IPS DF 6.9 (cell line): ENCODE measurements at regions not wholly inside any gene's neighbourhood (a gene's known extent, or its start where the extent isn't known, plus 50 kb on each side); places are given as distances from the start of the nearest gene placed in this dataset.

Source experiments
- DNase-seq: peaks from one replicate; pipeline ENCODE4 v3.0.0-alpha.2; 2013; ENCODE audit warnings: low read depth, low spot score
- H3K27ac ChIP-seq: one replicate; pipeline ENCODE4 v1.5.1; 2013; ENCODE audit warnings: low read length, control low read depth
- H3K27me3 ChIP-seq: 2 replicates; pipeline ENCODE4 v1.6.1; 2013; ENCODE audit warnings: mild to moderate bottlenecking, low read length; ENCODE audit not compliant: control insufficient read depth, insufficient read depth
- H3K36me3 ChIP-seq: 2 replicates; pipeline ENCODE4 v1.6.1; 2013; ENCODE audit warnings: low read length; ENCODE audit not compliant: control insufficient read depth, insufficient read depth
- H3K4me1 ChIP-seq: 2 replicates; pipeline ENCODE4 v1.6.1; 2013; ENCODE audit warnings: low read length; ENCODE audit not compliant: control insufficient read depth, insufficient read depth
- H3K4me3 ChIP-seq: 2 replicates; pipeline ENCODE4 v1.5.1; 2013; ENCODE audit warnings: mild to moderate bottlenecking, low read length
- H3K9me3 ChIP-seq: 2 replicates; pipeline ENCODE4 v1.6.1; 2013; ENCODE audit warnings: low read length, inconsistent platforms; ENCODE audit not compliant: control insufficient read depth, insufficient read depth
- WGBS: extraction: QIAGEN DNeasy Blood & Tissue Kit; methylation state at CpG from one replicate; pipeline ENCODE4 v1.1.7; 2013; ENCODE audit warnings: mixed read lengths, missing lambda C conversion rate; ENCODE audit not compliant: insufficient read length, insufficient coverage; 5-methylcytosine and 5-hydroxymethylcytosine counted together

GRCh38 chr6:148179786-148180185, 162.9 kb upstream of the SASH1 start:
- Histone ChIP-seq H3K9me3 (no peaks in the 10 kb centered on the region), H3K27me3 (no peaks in the 10 kb centered on the region), H3K4me3 (no peak overlapping the region), H3K27ac (no peak overlapping the region), H3K36me3 (no peaks in the 10 kb centered on the region), H3K4me1 (peaks cover 4% of the 10 kb centered on the region; the same call in 1 of the 2 replicates)
- no CpG with 5 or more reads among the region's 1 CpG for WGBS
- no peak for DNase-seq

- Histone ChIP-seq H3K4me1 (peaks cover 4% of the 10 kb centered on the region; the same call in 1 of the 2 replicates), H3K36me3 (no peaks in the 10 kb centered on the region), H3K27me3 (no peaks in the 10 kb centered on the region), H3K9me3 (no peaks in the 10 kb centered on the region), H3K27ac (no peak overlapping the region), H3K4me3 (no peak overlapping the region)
- WGBS: 100% methylated on average over 1 of the region's 4 CpGs
- no peak for DNase-seq
Measured at GRCh38 chr6:148182378-148182777, 160.3 kb upstream of the SASH1 start.

- Histone ChIP-seq H3K9me3 (no peaks in the 10 kb centered on the region), H3K27me3 (no peaks in the 10 kb centered on the region), H3K36me3 (no peaks in the 10 kb centered on the region), H3K4me3 (no peak overlapping the region), H3K4me1 (peaks cover 4% of the 10 kb centered on the region; the same call in 1 of the 2 replicates), H3K27ac (no peak overlapping the region)
- no peak for DNase-seq
- WGBS: no CpG with 5 or more reads among the region's 2 CpGs
Measured at GRCh38 chr6:148183776-148184175, 158.9 kb upstream of the SASH1 start.

GRCh38 chr6:148186916-148187315, 155.7 kb upstream of the SASH1 start:
- DNase-seq: no peak
- H3K36me3 ChIP-seq: no peaks in the 10 kb centered on the region
- no peaks in the 10 kb centered on the region; the same call in 1 of the 2 replicates for H3K4me1 ChIP-seq
- H3K9me3 ChIP-seq: no peaks in the 10 kb centered on the region
- no peaks in the 10 kb centered on the region for H3K27me3 ChIP-seq
- no CpG with 5 or more reads among the region's 5 CpGs for WGBS
- no peak overlapping the region for H3K27ac ChIP-seq
- H3K4me3 ChIP-seq: no peak overlapping the region

GRCh38 chr6:148192310-148192709, 150.3 kb upstream of the SASH1 start:
- WGBS: no CpG with 5 or more reads among the region's 4 CpGs
- Histone ChIP-seq H3K4me1 (no peaks in the 10 kb centered on the region; the same call in 1 of the 2 replicates), H3K27ac (no peak overlapping the region), H3K4me3 (no peak overlapping the region), H3K9me3 (no peaks in the 10 kb centered on the region), H3K36me3 (no peaks in the 10 kb centered on the region), H3K27me3 (no peaks in the 10 kb centered on the region)
- DNase-seq: no peak

- WGBS: no CpG with 5 or more reads among the region's 5 CpGs
- no peaks in the 10 kb centered on the region for H3K9me3 ChIP-seq
- no peaks in the 10 kb centered on the region; the same call in 1 of the 2 replicates for H3K4me1 ChIP-seq
- H3K36me3 ChIP-seq: no peaks in the 10 kb centered on the region
- DNase-seq: no peak
- H3K27ac ChIP-seq: no peak overlapping the region
- no peak overlapping the region for H3K4me3 ChIP-seq
- no peaks in the 10 kb centered on the region for H3K27me3 ChIP-seq
Measured at GRCh38 chr6:148193063-148193680, 149.5 kb upstream of the SASH1 start.

- Histone ChIP-seq H3K4me1 (no peaks in the 10 kb centered on the region), H3K4me3 (no peak overlapping the region), H3K9me3 (no peaks in the 10 kb centered on the region), H3K36me3 (no peaks in the 10 kb centered on the region), H3K27ac (no peak overlapping the region), H3K27me3 (no peaks in the 10 kb centered on the region)
- DNase-seq: no peak
- WGBS: no CpG with 5 or more reads among the region's 5 CpGs
Measured at GRCh38 chr6:148195511-148195910, 147.1 kb upstream of the SASH1 start.

GRCh38 chr6:148199584-148199983, 143.1 kb upstream of the SASH1 start:
- no peak for DNase-seq
- H3K27ac ChIP-seq: no peak overlapping the region
- no peaks in the 10 kb centered on the region for H3K4me1 ChIP-seq
- H3K9me3 ChIP-seq: no peaks in the 10 kb centered on the region
- WGBS: no CpG with 5 or more reads among the region's 3 CpGs
- H3K36me3 ChIP-seq: no peaks in the 10 kb centered on the region
- H3K4me3 ChIP-seq: no peak overlapping the region
- no peaks in the 10 kb centered on the region for H3K27me3 ChIP-seq

GRCh38 chr6:148200293-148200692, 142.3 kb upstream of the SASH1 start:
- Histone ChIP-seq H3K4me3 (no peak overlapping the region), H3K27ac (no peak overlapping the region), H3K9me3 (no peaks in the 10 kb centered on the region), H3K4me1 (no peaks in the 10 kb centered on the region), H3K36me3 (no peaks in the 10 kb centered on the region), H3K27me3 (no peaks in the 10 kb centered on the region)
- no peak for DNase-seq
- no CpG with 5 or more reads among the region's 10 CpGs for WGBS

- Histone ChIP-seq H3K27me3 (no peaks in the 10 kb centered on the region), H3K27ac (no peak overlapping the region), H3K4me1 (no peaks in the 10 kb centered on the region), H3K4me3 (no peak overlapping the region), H3K9me3 (no peaks in the 10 kb centered on the region), H3K36me3 (no peaks in the 10 kb centered on the region)
- WGBS: no CpG with 5 or more reads among the region's 3 CpGs
- no peak for DNase-seq
Measured at GRCh38 chr6:148200781-148201180, 141.9 kb upstream of the SASH1 start.

GRCh38 chr6:148203281-148203925, 139.2 kb upstream of the SASH1 start:
- H3K27me3 ChIP-seq: no peaks in the 10 kb centered on the region
- no peaks in the 10 kb centered on the region for H3K9me3 ChIP-seq
- 100% methylated on average over 1 of the region's 9 CpGs for WGBS
- H3K4me3 ChIP-seq: no peak overlapping the region
- H3K4me1 ChIP-seq: no peaks in the 10 kb centered on the region
- no peak overlapping the region for H3K27ac ChIP-seq
- DNase-seq: no peak
- H3K36me3 ChIP-seq: no peaks in the 10 kb centered on the region
